GM23338 (cell line): ENCODE measurements at regions not wholly inside any gene's neighbourhood (a gene's known extent, or its start where the extent isn't known, plus 50 kb on each side); places are given as distances from the start of the nearest gene placed in this dataset.

Experiments used
- ATAC-seq: fragments of 200-7000 bp; cut with Tn5 transposase; 3 replicates; pipeline ENCODE4 v1.9.1; 2020
- DNase-seq: peaks from one replicate; pipeline ENCODE4 v3.0.0-alpha.2; 2015; ENCODE audit warnings: low spot score
- H2AFZ ChIP-seq: fragments of 200-600 bp; sonication (generic); 2 replicates; pipeline ENCODE4 v1.8.0; 2016; ENCODE audit warnings: antibody characterized with exemption, mild to moderate bottlenecking, moderate library complexity
- H3F3A ChIP-seq: fragments of 200-600 bp; sonication (generic); replicated peaks from 2 replicates; pipeline ENCODE4 v1.8.0; 2017; ENCODE audit warnings: antibody characterized with exemption, mixed run types, low read depth
- H3K27ac ChIP-seq: fragments of 200-600 bp; sonication (generic); 2 replicates; pipeline ENCODE4 v1.6.1; 2016; ENCODE audit warnings: low read depth
- H3K27me3 ChIP-seq: fragments of 200-600 bp; sonication (generic); 2 replicates; pipeline ENCODE4 v1.8.0; 2016; ENCODE audit warnings: mild to moderate bottlenecking, mixed run types, moderate library complexity; ENCODE audit not compliant: insufficient read depth
- H3K36me3 ChIP-seq: fragments of 200-600 bp; sonication (generic); 2 replicates; pipeline ENCODE4 v1.8.0; 2016; ENCODE audit warnings: mild to moderate bottlenecking; ENCODE audit not compliant: insufficient read depth
- H3K4me1 ChIP-seq: fragments of 200-600 bp; sonication (generic); 2 replicates; pipeline ENCODE4 v1.8.0; 2016; ENCODE audit warnings: mild to moderate bottlenecking, moderate library complexity; ENCODE audit not compliant: insufficient read depth
- H3K4me2 ChIP-seq: fragments of 200-600 bp; sonication (generic); 2 replicates; pipeline ENCODE4 v1.7.1; 2017; ENCODE audit warnings: mixed run types
- H3K4me3 ChIP-seq: fragments of 200-600 bp; sonication (generic); 2 replicates; pipeline ENCODE4 v1.6.1; 2016; ENCODE audit warnings: mixed run types
- H3K79me2 ChIP-seq: fragments of 200-600 bp; sonication (generic); replicated peaks from 2 replicates; pipeline ENCODE4 v1.8.0; 2017; ENCODE audit warnings: mild to moderate bottlenecking; ENCODE audit not compliant: insufficient read depth
- H3K9me2 ChIP-seq: fragments of 200-600 bp; sonication (generic); 2 replicates; pipeline ENCODE4 v1.8.0; 2017; ENCODE audit not compliant: insufficient read depth
- H4K20me1 ChIP-seq: fragments of 200-600 bp; sonication (generic); replicated peaks from 2 replicates; pipeline ENCODE4 v1.8.0; 2017; ENCODE audit warnings: mild to moderate bottlenecking; ENCODE audit not compliant: insufficient read depth
- H3K27ac Mint-ChIP-seq: 2 replicates; pipeline ENCODE4 v1.8.0; 2020; ENCODE audit warnings: inconsistent platforms, mild to moderate bottlenecking, moderate library complexity, mixed read lengths
- H3K27me3 Mint-ChIP-seq: 3 replicates; pipeline ENCODE4 v1.8.0; 2022; ENCODE audit warnings: low read depth, mild to moderate bottlenecking, moderate library complexity, mixed read lengths, inconsistent platforms; ENCODE audit not compliant: insufficient read depth, poor library complexity
- H3K36me3 Mint-ChIP-seq: 3 replicates; pipeline ENCODE4 v1.8.0; 2021; ENCODE audit warnings: low read depth, mild to moderate bottlenecking, inconsistent platforms, moderate library complexity, mixed read lengths
- H3K4me1 Mint-ChIP-seq: 3 replicates; pipeline ENCODE4 v1.8.0; 2020; ENCODE audit warnings: mild to moderate bottlenecking, inconsistent platforms, mixed read lengths
- H3K4me3 Mint-ChIP-seq: 3 replicates; pipeline ENCODE4 v1.8.0; 2021; ENCODE audit warnings: moderate library complexity, mild to moderate bottlenecking, inconsistent platforms, mixed read lengths
- H3K9me3 Mint-ChIP-seq: 3 replicates; pipeline ENCODE4 v1.8.0; 2020; ENCODE audit warnings: moderate library complexity, mild to moderate bottlenecking, inconsistent platforms, mixed read lengths
- NANOG ChIP-seq: IDR thresholded peaks from 2 replicates; pipeline ENCODE4 v1.6.1; 2016; ENCODE audit warnings: antibody characterized with exemption, borderline replicate concordance
- REST ChIP-seq: IDR thresholded peaks from one replicate; pipeline ENCODE4 v1.6.1; 2018; ENCODE audit warnings: antibody characterized with exemption; ENCODE audit not compliant: unreplicated experiment
- ZNF114 ChIP-seq: fragments of 250-450 bp; sonication (Bioruptor Pico); IDR thresholded peaks from 2 replicates; pipeline ENCODE4 v1.5.0; 2020; ENCODE audit warnings: mild to moderate bottlenecking, moderate library complexity
- TF ChIP-seq, protein P1 (sequence below), 2 experiments: fragments of 200-600 bp in 1 of 2; sonication (generic) in 1 of 2; conservative IDR thresholded peaks; 2 replicates each; pipeline versions ENCODE4 v1.5.1 to v1.6.1; 2016 to 2017; ENCODE audit warnings: antibody characterized with exemption in 2 of 2, low read depth in 2 of 2, mild to moderate bottlenecking in 2 of 2, moderate library complexity in 1 of 2
- TF ChIP-seq, protein P2 (sequence below): fragments of 250-450 bp; sonication (Bioruptor Pico); IDR thresholded peaks from 2 replicates; pipeline ENCODE4 v1.5.0; 2020; ENCODE audit warnings: mild to moderate bottlenecking, moderate library complexity

DNA sequence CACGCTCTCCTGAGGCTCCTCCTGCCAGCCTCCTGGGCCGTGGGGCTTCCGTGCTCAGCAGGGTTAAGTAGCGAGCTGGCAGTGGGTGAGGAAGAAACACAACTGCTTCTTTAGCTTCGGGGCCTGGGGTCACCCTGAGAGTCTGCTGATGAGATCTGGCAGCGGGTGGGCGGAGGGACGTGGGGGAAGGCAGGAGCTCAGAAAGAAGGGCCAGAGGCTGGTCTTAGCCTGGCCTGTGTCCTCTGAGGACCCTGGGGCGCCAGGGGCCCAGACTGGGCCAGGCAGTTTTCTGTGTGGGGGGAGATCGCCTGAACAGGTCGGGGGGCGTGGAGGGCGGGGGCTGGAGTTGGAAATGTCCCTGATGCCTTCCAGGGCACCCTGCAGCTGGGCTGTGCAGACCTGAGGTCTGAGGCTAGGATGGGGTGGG lies 97.8 kb upstream of the GSE1 start:
- no peak overlapping the region for H3K4me3 Mint-ChIP-seq
- peaks cover 38% of the 10 kb centered on the region for H3K4me1 Mint-ChIP-seq
- Histone ChIP-seq H3K27me3 (no peaks in the 10 kb centered on the region), H4K20me1 (no peaks in the 10 kb centered on the region), H2AFZ (no peak overlapping the region), H3K4me2 (no peak overlapping the region), H3F3A (no peaks in the 10 kb centered on the region), H3K9me2 (no peaks in the 10 kb centered on the region), H3K4me1 (no peaks in the 10 kb centered on the region; the same call in 1 of the 2 replicates), H3K36me3 (no peaks in the 10 kb centered on the region), H3K4me3 (no peak overlapping the region), H3K79me2 (no peaks in the 10 kb centered on the region), H3K27ac (no peak overlapping the region)
- H3K27me3 Mint-ChIP-seq, result peaks cover 18% of the 10 kb centered on the region
- no peak overlapping the region for H3K27ac Mint-ChIP-seq
- H3K36me3 Mint-ChIP-seq, result peaks cover 13% of the 10 kb centered on the region
- TF ChIP-seq REST, result no peak
- no peak for TF ChIP-seq NANOG
- TF ChIP-seq, protein P1, sequence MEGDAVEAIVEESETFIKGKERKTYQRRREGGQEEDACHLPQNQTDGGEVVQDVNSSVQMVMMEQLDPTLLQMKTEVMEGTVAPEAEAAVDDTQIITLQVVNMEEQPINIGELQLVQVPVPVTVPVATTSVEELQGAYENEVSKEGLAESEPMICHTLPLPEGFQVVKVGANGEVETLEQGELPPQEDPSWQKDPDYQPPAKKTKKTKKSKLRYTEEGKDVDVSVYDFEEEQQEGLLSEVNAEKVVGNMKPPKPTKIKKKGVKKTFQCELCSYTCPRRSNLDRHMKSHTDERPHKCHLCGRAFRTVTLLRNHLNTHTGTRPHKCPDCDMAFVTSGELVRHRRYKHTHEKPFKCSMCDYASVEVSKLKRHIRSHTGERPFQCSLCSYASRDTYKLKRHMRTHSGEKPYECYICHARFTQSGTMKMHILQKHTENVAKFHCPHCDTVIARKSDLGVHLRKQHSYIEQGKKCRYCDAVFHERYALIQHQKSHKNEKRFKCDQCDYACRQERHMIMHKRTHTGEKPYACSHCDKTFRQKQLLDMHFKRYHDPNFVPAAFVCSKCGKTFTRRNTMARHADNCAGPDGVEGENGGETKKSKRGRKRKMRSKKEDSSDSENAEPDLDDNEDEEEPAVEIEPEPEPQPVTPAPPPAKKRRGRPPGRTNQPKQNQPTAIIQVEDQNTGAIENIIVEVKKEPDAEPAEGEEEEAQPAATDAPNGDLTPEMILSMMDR (conservative IDR thresholded peaks at IDR 0.05; ENCODE audit: low read depth in 2 of 2), result no peak
- no peak for TF ChIP-seq ZNF114
- TF ChIP-seq, protein P2, sequence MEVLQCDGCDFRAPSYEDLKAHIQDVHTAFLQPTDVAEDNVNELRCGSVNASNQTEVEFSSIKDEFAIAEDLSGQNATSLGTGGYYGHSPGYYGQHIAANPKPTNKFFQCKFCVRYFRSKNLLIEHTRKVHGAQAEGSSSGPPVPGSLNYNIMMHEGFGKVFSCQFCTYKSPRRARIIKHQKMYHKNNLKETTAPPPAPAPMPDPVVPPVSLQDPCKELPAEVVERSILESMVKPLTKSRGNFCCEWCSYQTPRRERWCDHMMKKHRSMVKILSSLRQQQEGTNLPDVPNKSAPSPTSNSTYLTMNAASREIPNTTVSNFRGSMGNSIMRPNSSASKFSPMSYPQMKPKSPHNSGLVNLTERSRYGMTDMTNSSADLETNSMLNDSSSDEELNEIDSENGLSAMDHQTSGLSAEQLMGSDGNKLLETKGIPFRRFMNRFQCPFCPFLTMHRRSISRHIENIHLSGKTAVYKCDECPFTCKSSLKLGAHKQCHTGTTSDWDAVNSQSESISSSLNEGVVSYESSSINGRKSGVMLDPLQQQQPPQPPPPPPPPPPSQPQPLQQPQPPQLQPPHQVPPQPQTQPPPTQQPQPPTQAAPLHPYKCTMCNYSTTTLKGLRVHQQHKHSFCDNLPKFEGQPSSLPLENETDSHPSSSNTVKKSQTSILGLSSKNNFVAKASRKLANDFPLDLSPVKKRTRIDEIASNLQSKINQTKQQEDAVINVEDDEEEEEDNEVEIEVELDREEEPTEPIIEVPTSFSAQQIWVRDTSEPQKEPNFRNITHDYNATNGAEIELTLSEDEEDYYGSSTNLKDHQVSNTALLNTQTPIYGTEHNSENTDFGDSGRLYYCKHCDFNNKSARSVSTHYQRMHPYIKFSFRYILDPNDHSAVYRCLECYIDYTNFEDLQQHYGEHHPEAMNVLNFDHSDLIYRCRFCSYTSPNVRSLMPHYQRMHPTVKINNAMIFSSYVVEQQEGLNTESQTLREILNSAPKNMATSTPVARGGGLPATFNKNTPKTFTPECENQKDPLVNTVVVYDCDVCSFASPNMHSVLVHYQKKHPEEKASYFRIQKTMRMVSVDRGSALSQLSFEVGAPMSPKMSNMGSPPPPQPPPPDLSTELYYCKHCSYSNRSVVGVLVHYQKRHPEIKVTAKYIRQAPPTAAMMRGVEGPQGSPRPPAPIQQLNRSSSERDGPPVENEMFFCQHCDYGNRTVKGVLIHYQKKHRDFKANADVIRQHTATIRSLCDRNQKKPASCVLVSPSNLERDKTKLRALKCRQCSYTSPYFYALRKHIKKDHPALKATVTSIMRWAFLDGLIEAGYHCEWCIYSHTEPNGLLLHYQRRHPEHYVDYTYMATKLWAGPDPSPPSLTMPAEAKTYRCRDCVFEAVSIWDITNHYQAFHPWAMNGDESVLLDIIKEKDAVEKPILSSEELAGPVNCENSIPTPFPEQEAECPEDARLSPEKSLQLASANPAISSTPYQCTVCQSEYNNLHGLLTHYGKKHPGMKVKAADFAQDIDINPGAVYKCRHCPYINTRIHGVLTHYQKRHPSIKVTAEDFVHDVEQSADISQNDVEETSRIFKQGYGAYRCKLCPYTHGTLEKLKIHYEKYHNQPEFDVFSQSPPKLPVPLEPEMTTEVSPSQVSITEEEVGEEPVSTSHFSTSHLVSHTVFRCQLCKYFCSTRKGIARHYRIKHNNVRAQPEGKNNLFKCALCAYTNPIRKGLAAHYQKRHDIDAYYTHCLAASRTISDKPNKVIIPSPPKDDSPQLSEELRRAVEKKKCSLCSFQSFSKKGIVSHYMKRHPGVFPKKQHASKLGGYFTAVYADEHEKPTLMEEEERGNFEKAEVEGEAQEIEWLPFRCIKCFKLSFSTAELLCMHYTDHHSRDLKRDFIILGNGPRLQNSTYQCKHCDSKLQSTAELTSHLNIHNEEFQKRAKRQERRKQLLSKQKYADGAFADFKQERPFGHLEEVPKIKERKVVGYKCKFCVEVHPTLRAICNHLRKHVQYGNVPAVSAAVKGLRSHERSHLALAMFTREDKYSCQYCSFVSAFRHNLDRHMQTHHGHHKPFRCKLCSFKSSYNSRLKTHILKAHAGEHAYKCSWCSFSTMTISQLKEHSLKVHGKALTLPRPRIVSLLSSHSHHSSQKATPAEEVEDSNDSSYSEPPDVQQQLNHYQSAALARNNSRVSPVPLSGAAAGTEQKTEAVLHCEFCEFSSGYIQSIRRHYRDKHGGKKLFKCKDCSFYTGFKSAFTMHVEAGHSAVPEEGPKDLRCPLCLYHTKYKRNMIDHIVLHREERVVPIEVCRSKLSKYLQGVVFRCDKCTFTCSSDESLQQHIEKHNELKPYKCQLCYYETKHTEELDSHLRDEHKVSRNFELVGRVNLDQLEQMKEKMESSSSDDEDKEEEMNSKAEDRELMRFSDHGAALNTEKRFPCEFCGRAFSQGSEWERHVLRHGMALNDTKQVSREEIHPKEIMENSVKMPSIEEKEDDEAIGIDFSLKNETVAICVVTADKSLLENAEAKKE, result no peak
- ATAC-seq (no peak; the same call in 2 of the 3 replicates), DNase-seq (no peak)
- peaks cover 8% of the 10 kb centered on the region; the same call in 1 of the 3 replicates for H3K9me3 Mint-ChIP-seq
